Stimulated activated CD4-positive, alpha-beta T cell treated with anti-CD3 and anti-CD28 coated beads, Interleukin-2, amount 100 ng/mL, for 24 hours (primary cell): ENCODE measurements at regions not wholly inside any gene's neighbourhood (a gene's known extent, or its start where the extent isn't known, plus 50 kb on each side); places are given as distances from the start of the nearest gene placed in this dataset.
"Not testable (repeated sequence)": the region's sequence is repeated elsewhere in the genome, so short reads cannot be mapped to it uniquely, and the experiment has no call there.

Source experiments
- DNase-seq, 2 donors: peaks; one replicate each; pipeline ENCODE4 v3.0.0-alpha.2; 2020

GRCh38 chr2:8611246-8611645 lies 70.6 kb upstream of the ID2 start:
- no peak for DNase-seq

GRCh38 chr2:8611700-8612099 lies 70.2 kb upstream of the ID2 start:
- no peak for DNase-seq

GRCh38 chr2:8612734-8613179 lies 69.1 kb upstream of the ID2 start:
- no peak for DNase-seq

GRCh38 chr2:8613207-8613999 lies 68.5 kb upstream of the ID2 start:
- DNase-seq: not testable (repeated sequence)

GRCh38 chr2:8614646-8615045 lies 67.2 kb upstream of the ID2 start:
- DNase-seq: no peak

GRCh38 chr2:8615252-8615575 lies 66.6 kb upstream of the ID2 start:
- DNase-seq: no peak

GRCh38 chr2:8615576-8616281 lies 66.1 kb upstream of the ID2 start:
- no peak for DNase-seq

- no peak for DNase-seq
Observed at GRCh38 chr2:8617048-8617447, 64.8 kb upstream of the ID2 start.

- no peak for DNase-seq
Observed at GRCh38 chr2:8617590-8617989, 64.3 kb upstream of the ID2 start.

GRCh38 chr2:8619071-8619470 lies 62.8 kb upstream of the ID2 start:
- no peak for DNase-seq

- no peak for DNase-seq
Observed at GRCh38 chr2:8620611-8621382, 61.1 kb upstream of the ID2 start.

- no peak for DNase-seq
Observed at GRCh38 chr2:8622199-8622911, 59.5 kb upstream of the ID2 start.

GRCh38 chr2:8622924-8623465 lies 58.9 kb upstream of the ID2 start:
- DNase-seq: no peak

GRCh38 chr2:8623576-8623957 lies 58.3 kb upstream of the ID2 start:
- no peak for DNase-seq

GRCh38 chr2:8623958-8624591 lies 57.8 kb upstream of the ID2 start:
- DNase-seq: no peak

GRCh38 chr2:8624855-8625398 lies 56.9 kb upstream of the ID2 start:
- no peak for DNase-seq

GRCh38 chr2:8625399-8626300 lies 56.2 kb upstream of the ID2 start:
- DNase-seq: no peak

- no peak for DNase-seq
Observed at GRCh38 chr2:8626572-8626971, 55.3 kb upstream of the ID2 start.

- DNase-seq: no peak
Observed at GRCh38 chr2:8627019-8627691, 54.7 kb upstream of the ID2 start.

GRCh38 chr2:8627692-8628085 lies 54.2 kb upstream of the ID2 start:
- no peak for DNase-seq
